ENCODE measurements at regions not wholly inside any gene's neighbourhood (a gene's known extent, or its start where the extent isn't known, plus 50 kb on each side); places are given as distances from the start of the nearest gene placed in this dataset.

GRCh38 chr4:3860913-3861636 lies 94.9 kb downstream of the ADRA2C start:
- in situ Hi-C loops (cut with HindIII; ENCODE audit: low pct_unique_long_range_greater_than_20kb, low sequenced_read_pairs): no loop called here
- no peak for DNase-seq (ENCODE audit: low read depth)

DNA sequence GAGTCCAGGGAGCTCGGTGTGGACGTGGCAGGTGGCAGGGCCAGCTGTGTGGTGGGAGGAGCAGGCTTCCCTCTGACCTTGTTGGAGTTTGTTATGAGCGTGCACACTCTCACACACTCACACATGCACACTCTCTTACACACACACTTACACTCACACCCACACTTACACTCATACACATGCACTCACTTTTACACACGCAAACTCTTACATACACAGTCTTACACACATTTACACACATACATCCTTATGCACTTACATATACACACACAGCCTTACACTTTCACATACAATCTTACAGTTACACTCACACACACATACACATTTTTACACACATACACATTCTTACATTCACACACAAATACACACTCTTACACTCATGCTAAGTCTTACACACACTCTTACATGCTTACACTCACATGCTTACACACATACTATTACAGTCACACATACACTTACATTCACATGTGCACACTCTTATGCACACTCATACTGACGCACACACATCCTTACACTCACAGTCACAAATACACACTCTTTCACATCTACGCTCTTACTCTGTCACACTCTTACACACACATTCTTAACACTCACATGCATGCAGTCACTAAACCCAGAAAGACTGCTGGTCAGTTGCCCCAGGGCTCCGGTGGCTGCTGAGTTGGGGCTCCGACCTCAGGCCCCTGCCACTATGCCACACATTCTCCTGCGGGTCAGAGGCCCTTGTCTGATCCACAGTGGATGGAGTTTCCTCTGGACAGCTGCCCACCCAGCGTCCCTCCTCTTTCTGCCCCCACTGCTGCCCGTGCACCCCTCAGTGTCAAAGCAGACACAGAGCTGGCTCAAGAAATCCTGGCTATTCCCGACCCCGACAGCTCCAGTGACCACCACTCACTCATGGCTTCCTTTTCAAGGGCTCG lies 95.8 kb downstream of the ADRA2C start:
- in situ Hi-C loops (cut with HindIII; ENCODE audit: low pct_unique_long_range_greater_than_20kb, low sequenced_read_pairs): no loop called here
- DNase-seq (ENCODE audit: low read depth): no peak

DNA sequence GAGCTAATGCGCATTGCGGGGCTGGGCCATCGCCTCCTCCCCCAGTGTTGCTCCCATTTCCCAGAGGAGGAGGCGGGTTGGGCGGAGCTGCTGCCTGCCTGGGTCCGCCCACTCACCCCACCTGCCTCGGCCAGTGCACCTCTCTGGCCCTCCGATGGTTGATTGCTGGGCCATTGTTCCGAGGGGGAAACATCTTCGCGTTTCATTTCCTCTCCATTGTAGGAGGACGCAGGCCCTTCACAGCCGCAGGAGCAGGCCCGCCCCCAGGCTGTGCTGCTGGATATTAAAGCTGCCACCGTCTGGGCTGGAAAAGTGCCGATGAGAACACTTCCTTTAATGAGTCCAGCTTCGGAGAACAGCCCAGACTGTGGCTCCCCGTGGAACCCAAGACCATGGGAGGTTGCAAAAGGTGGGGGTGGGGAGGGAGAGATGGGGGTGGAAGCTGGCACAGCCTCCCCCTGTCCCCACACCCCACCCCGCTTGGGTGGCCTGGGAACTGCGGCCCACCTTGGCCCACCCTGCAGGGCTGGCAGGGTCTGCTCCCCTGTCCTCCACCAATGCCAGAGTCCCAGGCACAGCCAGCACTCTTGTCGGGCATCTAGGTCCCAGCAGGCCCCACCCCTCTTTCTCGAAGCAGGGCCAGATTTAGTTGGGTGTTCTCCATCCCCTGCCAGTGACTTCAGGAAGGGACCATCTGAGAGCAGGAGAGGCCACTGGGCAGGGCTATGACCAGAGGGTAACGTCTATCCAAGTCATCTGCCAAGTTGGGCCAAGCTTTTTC lies 96.6 kb downstream of the ADRA2C start:
- in situ Hi-C loops (cut with HindIII; ENCODE audit: low pct_unique_long_range_greater_than_20kb, low sequenced_read_pairs): no loop called here

GRCh38 chr4:3863841-3864741 lies 97.9 kb downstream of the ADRA2C start:
- in situ Hi-C loops (cut with HindIII; ENCODE audit: low pct_unique_long_range_greater_than_20kb, low sequenced_read_pairs): no loop called here
- DNase-seq (ENCODE audit: low read depth): no peak

More for the DNA sequence above, 96.6 kb downstream of the ADRA2C start:
- no peak for DNase-seq (ENCODE audit: low read depth)

DNA sequence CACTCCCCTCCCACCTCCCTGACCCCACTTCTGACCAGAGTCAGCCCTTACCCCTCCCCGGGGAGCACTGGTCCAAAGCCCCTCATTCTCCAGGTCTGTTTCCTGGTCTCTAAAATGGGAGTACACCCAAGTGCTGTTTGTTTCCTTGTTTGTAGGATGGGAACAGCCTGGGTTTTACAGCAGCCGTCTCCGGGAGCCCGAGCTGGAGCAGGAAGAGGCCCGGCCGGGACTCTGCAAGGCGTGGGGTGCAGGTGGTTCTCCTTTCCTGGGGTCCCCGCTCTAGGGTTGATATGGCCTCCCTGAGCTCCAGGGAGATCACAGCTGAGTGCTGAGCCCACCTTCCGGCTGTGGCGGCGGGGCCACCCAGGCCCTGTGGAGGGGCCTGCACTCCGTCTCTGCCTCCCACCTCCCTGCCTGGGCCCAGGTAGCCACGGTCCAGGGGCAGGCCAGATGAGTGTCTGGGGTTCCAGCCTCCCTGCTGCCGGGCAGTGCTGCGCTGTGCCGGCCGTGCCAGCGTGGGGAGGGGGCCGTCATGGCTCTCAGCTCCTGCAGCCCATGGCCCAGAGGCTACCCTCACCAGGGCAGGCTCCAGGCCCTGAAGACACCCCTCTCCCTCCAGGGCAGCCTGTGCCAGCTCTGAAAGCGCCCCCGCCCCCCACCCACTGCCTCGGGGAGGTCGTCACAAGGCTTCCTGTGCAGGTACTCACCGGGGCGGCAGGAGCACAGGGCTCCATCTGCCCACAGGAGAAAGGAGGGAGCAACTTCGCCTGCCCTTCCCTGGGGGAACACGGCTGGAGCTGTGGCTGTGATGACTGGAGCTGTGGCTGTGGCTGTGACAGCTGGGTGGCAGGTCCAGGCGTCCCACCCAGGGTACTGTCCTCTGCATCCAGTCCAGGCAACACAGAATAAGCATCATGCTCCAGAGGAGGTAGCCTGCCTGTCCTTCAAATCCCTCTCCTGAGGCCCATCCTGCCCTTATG lies 98.8 kb downstream of the ADRA2C start:
- DNase-seq (ENCODE audit: low read depth): no peak
- in situ Hi-C loops (cut with HindIII; ENCODE audit: low pct_unique_long_range_greater_than_20kb, low sequenced_read_pairs): no loop called here

DNA sequence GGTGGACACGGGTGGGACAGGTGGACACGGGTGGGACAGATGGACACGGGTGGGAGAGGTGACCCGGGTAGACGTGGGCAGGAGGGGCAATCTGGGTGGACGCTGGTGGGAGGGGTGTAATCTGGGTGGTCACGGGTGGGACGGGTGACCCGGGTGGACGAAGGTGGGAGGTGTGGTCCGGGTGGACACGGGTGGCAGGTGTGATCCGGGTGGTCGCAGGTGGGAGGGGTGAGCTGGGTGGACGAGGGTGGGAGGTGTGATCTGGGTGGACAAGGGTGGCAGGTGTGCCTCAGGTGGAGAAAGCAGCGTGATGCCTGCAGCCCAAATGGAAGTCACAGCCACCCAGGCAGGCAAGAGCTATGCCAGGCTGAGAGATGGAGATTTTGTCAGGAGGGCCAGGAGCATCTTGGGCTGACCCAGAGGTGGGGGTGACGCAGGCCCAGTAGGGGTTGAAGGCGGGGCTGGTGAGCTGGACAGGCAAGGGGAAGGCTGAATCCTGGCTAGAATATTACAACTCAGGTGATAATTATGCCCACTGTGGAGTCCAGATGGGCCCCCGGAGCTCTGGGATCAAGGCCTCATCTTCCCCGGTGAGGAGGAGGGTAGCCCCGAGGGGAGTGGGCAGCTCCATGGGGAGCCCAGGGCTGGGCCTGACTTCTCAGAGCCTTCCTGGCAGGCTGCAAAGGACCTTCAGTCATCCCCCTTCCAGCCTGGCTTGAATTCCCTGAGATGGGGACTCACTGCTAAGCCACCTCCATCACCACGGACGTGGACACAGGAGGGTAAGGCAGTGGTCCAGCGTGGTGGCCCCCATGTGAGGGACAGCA lies 100.0 kb downstream of the ADRA2C start:
- in situ Hi-C loops (cut with HindIII; ENCODE audit: low pct_unique_long_range_greater_than_20kb, low sequenced_read_pairs): no loop called here
- DNase-seq (ENCODE audit: low read depth): no peak

GRCh38 chr4:3866813-3867129 lies 100.6 kb downstream of the ADRA2C start:
- DNase-seq (ENCODE audit: low read depth): no peak
- in situ Hi-C loops (cut with HindIII; ENCODE audit: low pct_unique_long_range_greater_than_20kb, low sequenced_read_pairs): no loop called here

GRCh38 chr4:3867403-3868100 lies 101.4 kb downstream of the ADRA2C start:
- no peak for DNase-seq (ENCODE audit: low read depth)
- in situ Hi-C loops (cut with HindIII; ENCODE audit: low pct_unique_long_range_greater_than_20kb, low sequenced_read_pairs): no loop called here

DNA sequence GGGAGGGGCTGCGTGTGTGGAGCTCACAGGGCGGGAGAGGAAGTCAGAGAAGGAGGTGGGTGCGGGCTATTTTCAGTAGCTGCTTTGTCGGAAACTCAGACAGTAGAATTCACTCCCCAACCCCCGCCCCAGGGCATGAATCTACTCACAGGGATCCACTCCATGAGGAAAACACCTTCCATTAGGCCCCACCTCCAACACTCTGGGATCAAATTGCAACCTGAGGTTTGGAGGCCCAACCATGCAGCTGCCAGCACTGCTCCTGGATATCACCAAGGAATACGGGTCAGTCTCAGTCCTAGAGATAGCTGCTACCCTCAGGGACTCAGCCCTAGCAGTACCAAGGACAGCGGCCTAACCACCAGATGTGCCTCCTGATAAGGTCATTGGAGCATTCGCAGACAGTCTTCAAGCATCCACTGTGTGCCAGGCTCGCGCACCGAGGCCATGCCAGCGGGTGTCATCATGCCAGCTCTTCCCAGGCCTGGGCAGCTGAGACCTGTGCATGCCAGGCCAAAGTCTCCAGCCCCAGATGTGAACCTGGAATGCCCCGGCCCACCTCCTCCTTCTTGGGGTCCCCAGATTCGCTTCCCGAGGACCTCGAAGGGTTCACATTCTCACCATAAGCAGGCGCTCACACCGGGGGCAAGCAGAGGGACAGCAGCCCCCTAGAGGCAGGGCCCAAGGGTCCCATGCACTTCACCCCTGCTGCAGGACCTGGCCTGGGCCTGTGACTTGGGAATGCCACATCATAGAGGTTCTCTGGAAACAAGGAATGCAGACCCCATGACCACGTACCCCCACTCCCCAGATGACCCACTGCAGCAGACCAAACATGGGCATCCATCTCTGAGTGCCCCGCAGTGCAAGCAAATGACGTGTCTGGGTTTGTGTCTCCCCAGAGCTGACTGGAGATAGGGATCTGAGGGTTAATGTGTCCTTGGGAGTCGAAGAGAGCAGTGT lies 102.3 kb downstream of the ADRA2C start:
- peak; percentile 16 for DNase-seq (ENCODE audit: low read depth)

DNA sequence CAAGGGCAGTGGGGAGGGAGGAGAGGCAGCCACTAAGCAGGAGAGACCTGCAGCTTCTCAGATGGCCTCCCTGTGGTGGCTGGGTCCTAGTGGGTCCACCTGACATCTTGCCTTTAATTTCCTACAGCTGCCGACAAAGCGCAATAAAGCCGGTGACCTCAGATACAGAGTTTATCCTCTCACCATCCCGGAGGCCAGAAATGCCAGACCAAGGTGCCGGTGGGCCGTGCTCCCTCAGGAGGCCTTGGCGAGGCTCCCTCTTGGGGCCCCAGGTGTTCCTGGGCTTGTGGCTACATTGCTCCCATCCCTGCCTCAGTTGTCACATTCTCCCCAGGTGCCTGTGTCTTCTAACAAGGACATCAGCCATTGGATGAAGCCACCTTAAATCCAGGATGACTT lies 103.0 kb downstream of the ADRA2C start:
- in situ Hi-C loops (cut with HindIII; ENCODE audit: low pct_unique_long_range_greater_than_20kb, low sequenced_read_pairs): no loop called here
- no peak for DNase-seq (ENCODE audit: low read depth)

More for the DNA sequence above, 102.3 kb downstream of the ADRA2C start:
- in situ Hi-C loops (cut with HindIII; ENCODE audit: low pct_unique_long_range_greater_than_20kb, low sequenced_read_pairs): no loop called here

DNA sequence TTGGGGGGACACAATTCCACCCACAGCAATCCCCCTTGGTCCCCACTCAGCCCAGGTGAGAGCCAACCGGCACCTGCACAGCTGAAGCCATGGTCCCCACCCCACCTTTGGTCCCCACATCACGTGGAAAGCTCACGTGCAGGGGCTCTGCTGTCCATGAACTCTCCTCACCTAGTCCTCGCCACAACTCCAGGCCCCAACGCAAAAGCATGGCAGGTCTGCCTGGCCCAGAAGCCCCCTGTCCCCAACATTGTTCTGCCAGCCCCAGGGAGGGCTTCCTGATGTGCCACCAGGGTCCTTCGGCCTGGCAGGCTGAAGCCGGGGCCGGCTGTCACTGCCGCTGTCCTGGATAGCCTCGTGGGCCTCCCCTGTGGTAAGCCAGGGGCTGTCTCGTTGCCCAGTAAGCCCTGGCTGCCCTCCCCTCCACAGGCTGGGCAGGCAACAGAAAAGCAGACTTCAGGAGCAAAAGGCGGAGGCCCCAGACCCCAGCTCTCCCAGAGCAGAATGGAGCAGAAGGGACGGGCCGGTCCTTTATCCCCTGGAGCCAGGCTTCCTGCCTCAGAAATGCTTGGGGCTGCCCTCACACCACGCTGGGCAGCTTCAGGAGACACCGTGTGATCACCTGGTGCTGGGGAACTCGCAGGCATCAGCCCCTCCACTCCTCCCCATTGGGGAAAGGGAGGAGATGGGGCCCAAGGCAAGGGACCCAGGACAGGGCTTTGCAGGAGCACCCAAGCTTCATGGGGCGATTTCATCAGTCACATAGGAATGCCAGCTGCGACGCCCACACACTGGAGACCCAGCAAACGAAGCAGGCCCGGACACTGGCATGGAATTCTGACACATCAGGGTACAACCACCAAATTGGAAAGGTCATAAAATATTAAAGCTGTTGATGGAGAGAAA lies 103.7 kb downstream of the ADRA2C start:
- DNase-seq (ENCODE audit: low read depth): no peak
- in situ Hi-C loops (cut with HindIII; ENCODE audit: low pct_unique_long_range_greater_than_20kb, low sequenced_read_pairs): no loop called here

- in situ Hi-C loops (cut with HindIII; ENCODE audit: low pct_unique_long_range_greater_than_20kb, low sequenced_read_pairs): no loop called here
- no peak for DNase-seq (ENCODE audit: low read depth)
Measured at GRCh38 chr4:3870567-3870962, 104.4 kb downstream of the ADRA2C start.

DNA sequence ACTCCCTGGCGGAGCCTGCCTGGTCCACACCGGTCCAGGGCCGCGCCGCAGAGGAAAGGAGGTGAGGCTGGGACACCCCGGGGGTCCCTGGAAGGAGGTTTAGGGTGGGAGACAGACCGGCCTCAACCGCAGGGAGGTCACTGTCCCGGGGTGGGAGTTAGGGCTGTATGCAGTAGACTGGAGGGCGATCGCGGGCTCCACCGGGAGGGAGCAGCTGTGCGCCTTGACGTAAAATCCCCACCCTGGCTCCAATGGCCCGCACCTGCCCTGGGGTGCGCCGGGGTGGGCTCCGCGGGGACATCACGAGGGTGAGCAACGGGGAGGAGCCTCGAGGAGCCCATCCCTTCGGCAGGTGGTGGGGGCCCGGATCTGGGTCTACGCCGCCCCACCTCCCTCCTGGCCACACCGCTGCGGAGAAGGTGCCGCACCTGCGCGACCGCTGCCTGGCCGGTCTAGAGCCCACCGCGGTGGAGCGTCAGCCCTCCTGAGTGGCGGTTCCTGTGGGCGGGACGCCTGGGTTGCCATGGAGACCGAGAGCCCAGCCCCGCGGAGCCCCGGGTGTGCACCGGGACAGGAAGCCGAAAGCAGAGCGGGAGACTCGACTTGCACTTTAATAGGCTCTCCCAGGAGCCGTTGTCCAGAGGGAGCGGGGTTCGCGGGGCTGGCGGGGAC lies 105.1 kb downstream of the ADRA2C start:
- in situ Hi-C loops (cut with HindIII; ENCODE audit: low pct_unique_long_range_greater_than_20kb, low sequenced_read_pairs): no loop called here
- no peak for DNase-seq (ENCODE audit: low read depth)

Data from Caki2 (cell line).